Neural cell (in vitro differentiated cells): ENCODE measurements at regions not wholly inside any gene's neighbourhood (a gene's known extent, or its start where the extent isn't known, plus 50 kb on each side); places are given as distances from the start of the nearest gene placed in this dataset.

Source experiments
- H2AFZ ChIP-seq: fragments of 200-600, 300-800 bp; sonication (generic), shearing (Covaris generic); 2 replicates; pipeline ENCODE4 v1.6.0; 2014; ENCODE audit warnings: low read depth, mild to moderate bottlenecking, antibody characterized with exemption, low read length, moderate library complexity
- H3F3A ChIP-seq: fragments of 200-600 bp; shearing (Covaris generic); 2 replicates; pipeline ENCODE4 v1.6.1; 2016; ENCODE audit warnings: mild to moderate bottlenecking, moderate library complexity, mixed read lengths, antibody characterized with exemption, low read length; ENCODE audit not compliant: insufficient read depth, poor library complexity, severe bottlenecking
- H3K27ac ChIP-seq: fragments of 200-600, 300-800 bp; sonication (generic), shearing (Covaris generic); 2 replicates; pipeline ENCODE4 v1.5.1; 2014; ENCODE audit warnings: mild to moderate bottlenecking, low read length, moderate library complexity
- H3K27me3 ChIP-seq: fragments of 300-800, 200-600 bp; sonication (generic), shearing (Covaris generic); 2 replicates; pipeline ENCODE4 v1.6.0; 2014; ENCODE audit warnings: mild to moderate bottlenecking, low read depth, low read length, moderate library complexity; ENCODE audit not compliant: insufficient read depth
- H3K36me3 ChIP-seq: fragments of 300-800, 200-600 bp; sonication (generic), shearing (Covaris generic); 2 replicates; pipeline ENCODE4 v1.5.1; 2014; ENCODE audit warnings: mild to moderate bottlenecking, antibody characterized with exemption, low read length, moderate library complexity; ENCODE audit not compliant: insufficient read depth
- H3K4me2 ChIP-seq: fragments of 300-800, 200-600 bp; sonication (generic), shearing (Covaris generic); 2 replicates; pipeline ENCODE4 v1.6.0; 2014; ENCODE audit warnings: mild to moderate bottlenecking, low read length
- H3K4me3 ChIP-seq: fragments of 300-800, 200-600 bp; sonication (generic), shearing (Covaris generic); 2 replicates; pipeline ENCODE4 v1.5.1; 2014; ENCODE audit warnings: mild to moderate bottlenecking, low read length, moderate library complexity
- H3K79me2 ChIP-seq: fragments of 200-600 bp; shearing (Covaris generic); replicated peaks from 2 replicates; pipeline ENCODE4 v1.6.0; 2014; ENCODE audit warnings: mild to moderate bottlenecking, low read length, moderate library complexity; ENCODE audit not compliant: insufficient read depth
- H3K9ac ChIP-seq: fragments of 300-800, 200-600 bp; sonication (generic), shearing (Covaris generic); 2 replicates; pipeline ENCODE4 v1.6.1; 2016; ENCODE audit warnings: mild to moderate bottlenecking, low read length, mixed read lengths
- H3K9me2 ChIP-seq: fragments of 200-600 bp; shearing (Covaris generic); 2 replicates; pipeline ENCODE4 v1.6.1; 2016; ENCODE audit warnings: mild to moderate bottlenecking, low read length, mixed read lengths; ENCODE audit not compliant: insufficient read depth
- H3K9me3 ChIP-seq: fragments of 200-600, 300-800 bp; sonication (generic), shearing (Covaris generic); 2 replicates; pipeline ENCODE4 v1.6.1; 2016; ENCODE audit warnings: mild to moderate bottlenecking, mixed run types, low read length, moderate library complexity, mixed read lengths
- H4K20me1 ChIP-seq: fragments of 200-600 bp; shearing (Covaris generic); 2 replicates; pipeline ENCODE4 v1.6.1; 2016; ENCODE audit warnings: mild to moderate bottlenecking, mixed run types; ENCODE audit not compliant: insufficient read depth
- EP300 ChIP-seq: fragments of 450-650 bp; conservative IDR thresholded peaks from 2 replicates; pipeline ENCODE4 v1.6.1; 2014; ENCODE audit warnings: antibody characterized with exemption, mild to moderate bottlenecking, moderate library complexity; ENCODE audit not compliant: poor library complexity, severe bottlenecking
- EZH2 ChIP-seq: fragments of 200-600, 300-800 bp; shearing (Covaris generic), sonication (generic); IDR thresholded peaks from 2 replicates; pipeline ENCODE4 v1.6.1; 2014; ENCODE audit warnings: antibody characterized with exemption, low read length, borderline replicate concordance, mild to moderate bottlenecking; ENCODE audit not compliant: insufficient read depth, poor library complexity, severe bottlenecking
- MXI1 ChIP-seq: fragments of 450-650 bp; conservative IDR thresholded peaks from 2 replicates; pipeline ENCODE4 v1.6.1; 2014; ENCODE audit warnings: antibody characterized with exemption, mild to moderate bottlenecking; ENCODE audit not compliant: poor library complexity, severe bottlenecking
- POLR2AphosphoS5 ChIP-seq: IDR thresholded peaks from 2 replicates; pipeline ENCODE4 v1.6.1; 2012
- RAD21 ChIP-seq: fragments of 450-650 bp; conservative IDR thresholded peaks from 2 replicates; pipeline ENCODE4 v1.6.1; 2014; ENCODE audit warnings: antibody characterized with exemption, mild to moderate bottlenecking, moderate library complexity
- SMC3 ChIP-seq: fragments of 450-650 bp; conservative IDR thresholded peaks from 2 replicates; pipeline ENCODE4 v1.6.1; 2014; ENCODE audit warnings: antibody characterized with exemption, mild to moderate bottlenecking, moderate library complexity; ENCODE audit not compliant: poor library complexity
- TAF1 ChIP-seq: IDR thresholded peaks from 2 replicates; pipeline ENCODE4 v1.6.1; 2012; ENCODE audit warnings: low read depth
- TF ChIP-seq, protein P1 (sequence below): IDR thresholded peaks from 2 replicates; pipeline ENCODE4 v1.6.1; 2012; ENCODE audit warnings: borderline replicate concordance
- TF ChIP-seq, protein P2 (sequence below): fragments of 450-650 bp; IDR thresholded peaks from 2 replicates; pipeline ENCODE4 v1.5.1; 2014; ENCODE audit warnings: antibody characterized with exemption, mild to moderate bottlenecking, moderate library complexity; ENCODE audit not compliant: poor library complexity, severe bottlenecking

DNA sequence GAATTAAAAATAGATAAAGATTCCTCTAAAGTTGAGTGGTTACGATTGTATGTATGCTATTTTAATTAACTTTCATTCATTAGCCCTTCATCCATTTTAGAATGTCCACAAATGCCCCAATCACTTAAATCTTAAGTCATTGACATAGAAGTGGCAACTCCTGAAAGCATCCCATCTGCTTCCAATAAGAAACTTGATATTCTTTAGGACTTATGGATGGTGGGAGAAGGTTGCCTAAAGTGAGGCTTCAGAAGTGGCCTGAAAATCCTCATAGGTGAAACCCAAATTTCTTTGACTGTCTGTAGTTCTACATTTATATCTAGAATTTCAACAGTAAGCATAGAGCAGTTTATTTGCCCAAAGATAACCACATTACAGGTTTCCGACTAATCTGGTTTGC lies 161.7 kb upstream of the HMGA2 start:
- no peaks in the 10 kb centered on the region for H3F3A ChIP-seq
- no peak overlapping the region for H3K4me2 ChIP-seq
- no peaks in the 10 kb centered on the region for H3K36me3 ChIP-seq
- no peaks in the 10 kb centered on the region for H3K27me3 ChIP-seq
- H3K9ac ChIP-seq, result no peak overlapping the region
- no peak overlapping the region for H2AFZ ChIP-seq
- no peak overlapping the region for H3K4me3 ChIP-seq
- TF ChIP-seq TAF1, result no peak
- TF ChIP-seq, protein P1, sequence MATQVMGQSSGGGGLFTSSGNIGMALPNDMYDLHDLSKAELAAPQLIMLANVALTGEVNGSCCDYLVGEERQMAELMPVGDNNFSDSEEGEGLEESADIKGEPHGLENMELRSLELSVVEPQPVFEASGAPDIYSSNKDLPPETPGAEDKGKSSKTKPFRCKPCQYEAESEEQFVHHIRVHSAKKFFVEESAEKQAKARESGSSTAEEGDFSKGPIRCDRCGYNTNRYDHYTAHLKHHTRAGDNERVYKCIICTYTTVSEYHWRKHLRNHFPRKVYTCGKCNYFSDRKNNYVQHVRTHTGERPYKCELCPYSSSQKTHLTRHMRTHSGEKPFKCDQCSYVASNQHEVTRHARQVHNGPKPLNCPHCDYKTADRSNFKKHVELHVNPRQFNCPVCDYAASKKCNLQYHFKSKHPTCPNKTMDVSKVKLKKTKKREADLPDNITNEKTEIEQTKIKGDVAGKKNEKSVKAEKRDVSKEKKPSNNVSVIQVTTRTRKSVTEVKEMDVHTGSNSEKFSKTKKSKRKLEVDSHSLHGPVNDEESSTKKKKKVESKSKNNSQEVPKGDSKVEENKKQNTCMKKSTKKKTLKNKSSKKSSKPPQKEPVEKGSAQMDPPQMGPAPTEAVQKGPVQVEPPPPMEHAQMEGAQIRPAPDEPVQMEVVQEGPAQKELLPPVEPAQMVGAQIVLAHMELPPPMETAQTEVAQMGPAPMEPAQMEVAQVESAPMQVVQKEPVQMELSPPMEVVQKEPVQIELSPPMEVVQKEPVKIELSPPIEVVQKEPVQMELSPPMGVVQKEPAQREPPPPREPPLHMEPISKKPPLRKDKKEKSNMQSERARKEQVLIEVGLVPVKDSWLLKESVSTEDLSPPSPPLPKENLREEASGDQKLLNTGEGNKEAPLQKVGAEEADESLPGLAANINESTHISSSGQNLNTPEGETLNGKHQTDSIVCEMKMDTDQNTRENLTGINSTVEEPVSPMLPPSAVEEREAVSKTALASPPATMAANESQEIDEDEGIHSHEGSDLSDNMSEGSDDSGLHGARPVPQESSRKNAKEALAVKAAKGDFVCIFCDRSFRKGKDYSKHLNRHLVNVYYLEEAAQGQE, result no peak
- no peak for TF ChIP-seq EP300
- TF ChIP-seq POLR2AphosphoS5, result no peak
- no peak for TF ChIP-seq RAD21
- no peak for TF ChIP-seq EZH2
- no peak for TF ChIP-seq SMC3
- TF ChIP-seq, protein P2, sequence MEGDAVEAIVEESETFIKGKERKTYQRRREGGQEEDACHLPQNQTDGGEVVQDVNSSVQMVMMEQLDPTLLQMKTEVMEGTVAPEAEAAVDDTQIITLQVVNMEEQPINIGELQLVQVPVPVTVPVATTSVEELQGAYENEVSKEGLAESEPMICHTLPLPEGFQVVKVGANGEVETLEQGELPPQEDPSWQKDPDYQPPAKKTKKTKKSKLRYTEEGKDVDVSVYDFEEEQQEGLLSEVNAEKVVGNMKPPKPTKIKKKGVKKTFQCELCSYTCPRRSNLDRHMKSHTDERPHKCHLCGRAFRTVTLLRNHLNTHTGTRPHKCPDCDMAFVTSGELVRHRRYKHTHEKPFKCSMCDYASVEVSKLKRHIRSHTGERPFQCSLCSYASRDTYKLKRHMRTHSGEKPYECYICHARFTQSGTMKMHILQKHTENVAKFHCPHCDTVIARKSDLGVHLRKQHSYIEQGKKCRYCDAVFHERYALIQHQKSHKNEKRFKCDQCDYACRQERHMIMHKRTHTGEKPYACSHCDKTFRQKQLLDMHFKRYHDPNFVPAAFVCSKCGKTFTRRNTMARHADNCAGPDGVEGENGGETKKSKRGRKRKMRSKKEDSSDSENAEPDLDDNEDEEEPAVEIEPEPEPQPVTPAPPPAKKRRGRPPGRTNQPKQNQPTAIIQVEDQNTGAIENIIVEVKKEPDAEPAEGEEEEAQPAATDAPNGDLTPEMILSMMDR, result no peak
- no peak for TF ChIP-seq MXI1
- no peaks in the 10 kb centered on the region for H3K79me2 ChIP-seq
- H3K9me2 ChIP-seq, result no peaks in the 10 kb centered on the region
- no peaks in the 10 kb centered on the region for H3K9me3 ChIP-seq
- H4K20me1 ChIP-seq, result no peaks in the 10 kb centered on the region
- H3K27ac ChIP-seq, result no peak overlapping the region

DNA sequence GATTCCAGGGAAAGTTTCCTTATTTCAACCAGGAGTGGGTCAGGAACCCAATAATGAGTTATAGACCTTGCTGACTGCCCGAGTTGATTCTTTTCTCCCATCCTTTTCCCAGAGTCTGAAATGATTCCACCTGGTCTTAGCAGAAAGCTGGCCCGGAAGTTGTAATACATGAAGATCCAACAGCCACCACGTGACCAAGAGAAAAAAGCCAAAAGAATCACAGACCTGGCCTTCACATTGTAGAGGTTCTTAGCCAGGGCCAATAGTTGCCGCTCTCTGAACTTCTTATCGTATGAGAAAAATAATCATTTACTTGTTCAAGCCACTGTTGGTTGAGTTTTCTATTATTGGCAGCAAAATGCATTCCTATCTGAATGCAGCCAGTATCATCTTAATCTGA lies 161.2 kb upstream of the HMGA2 start:
- H3K9me3 ChIP-seq, result no peaks in the 10 kb centered on the region
- no peak overlapping the region for H3K4me3 ChIP-seq
- TF ChIP-seq TAF1 (no peak), POLR2AphosphoS5 (no peak), RAD21 (no peak), SMC3 (no peak), EZH2 (no peak), EP300 (no peak), MXI1 (no peak)
- TF ChIP-seq, protein P2, result no peak
- TF ChIP-seq, protein P1, result no peak
- H3K9me2 ChIP-seq, result no peaks in the 10 kb centered on the region
- H3K79me2 ChIP-seq, result no peaks in the 10 kb centered on the region
- no peak overlapping the region for H3K27ac ChIP-seq
- no peak overlapping the region for H3K9ac ChIP-seq
- H2AFZ ChIP-seq, result no peak overlapping the region
- H4K20me1 ChIP-seq, result no peaks in the 10 kb centered on the region
- no peaks in the 10 kb centered on the region for H3F3A ChIP-seq
- no peaks in the 10 kb centered on the region for H3K27me3 ChIP-seq
- H3K36me3 ChIP-seq, result no peaks in the 10 kb centered on the region
- H3K4me2 ChIP-seq, result no peak overlapping the region
